ENCODE measurements at regions not wholly inside any gene's neighbourhood (a gene's known extent, or its start where the extent isn't known, plus 50 kb on each side); places are given as distances from the start of the nearest gene placed in this dataset.
"Not testable (repeated sequence)": the region's sequence is repeated elsewhere in the genome, so short reads cannot be mapped to it uniquely, and the experiment has no call there.

- no peak for TF ChIP-seq CTCF (IDR thresholded peaks at IDR 0.05; ENCODE audit: partially characterized antibody, unreplicated experiment)
- Mint-ChIP-seq H3K9me3 (ENCODE audit: unreplicated experiment) (no peaks in the 10 kb centered on the region), H3K36me3 (ENCODE audit: unreplicated experiment) (no peaks in the 10 kb centered on the region), H3K4me1 (ENCODE audit: low read depth, unreplicated experiment) (no peaks in the 10 kb centered on the region), H3K27ac (ENCODE audit: unreplicated experiment) (no peak overlapping the region), H3K27me3 (ENCODE audit: unreplicated experiment) (no peaks in the 10 kb centered on the region), H3K4me3 (ENCODE audit: unreplicated experiment) (no peak overlapping the region)
- no peak for DNase-seq
Measured at GRCh38 chr4:57360681-57361080, 250.5 kb upstream of the IGFBP7 start.

- Mint-ChIP-seq H3K27me3 (ENCODE audit: unreplicated experiment) (no peaks in the 10 kb centered on the region), H3K4me3 (ENCODE audit: unreplicated experiment) (no peak overlapping the region), H3K9me3 (ENCODE audit: unreplicated experiment) (peaks cover under 1% of the 10 kb centered on the region), H3K36me3 (ENCODE audit: unreplicated experiment) (no peaks in the 10 kb centered on the region), H3K4me1 (ENCODE audit: low read depth, unreplicated experiment) (no peaks in the 10 kb centered on the region), H3K27ac (ENCODE audit: unreplicated experiment) (no peak overlapping the region)
- DNase-seq: no peak
- TF ChIP-seq CTCF (IDR thresholded peaks at IDR 0.05; ENCODE audit: partially characterized antibody, unreplicated experiment): no peak
Measured at GRCh38 chr4:57355101-57355665, 245.0 kb upstream of the IGFBP7 start.

GRCh38 chr4:57351731-57352130 is 241.5 kb upstream of the IGFBP7 start:
- H3K4me3 Mint-ChIP-seq (ENCODE audit: unreplicated experiment): no peak overlapping the region
- no peaks in the 10 kb centered on the region for H3K4me1 Mint-ChIP-seq (ENCODE audit: low read depth, unreplicated experiment)
- H3K9me3 Mint-ChIP-seq (ENCODE audit: unreplicated experiment): peaks cover 2% of the 10 kb centered on the region
- TF ChIP-seq CTCF (IDR thresholded peaks at IDR 0.05; ENCODE audit: partially characterized antibody, unreplicated experiment): no peak
- H3K27me3 Mint-ChIP-seq (ENCODE audit: unreplicated experiment): no peaks in the 10 kb centered on the region
- no peaks in the 10 kb centered on the region for H3K36me3 Mint-ChIP-seq (ENCODE audit: unreplicated experiment)
- no peak overlapping the region for H3K27ac Mint-ChIP-seq (ENCODE audit: unreplicated experiment)
- DNase-seq: no peak

GRCh38 chr4:57344296-57344695 is 234.1 kb upstream of the IGFBP7 start:
- TF ChIP-seq CTCF (IDR thresholded peaks at IDR 0.05; ENCODE audit: partially characterized antibody, unreplicated experiment): no peak
- no peaks in the 10 kb centered on the region for H3K4me1 Mint-ChIP-seq (ENCODE audit: low read depth, unreplicated experiment)
- no peaks in the 10 kb centered on the region for H3K9me3 Mint-ChIP-seq (ENCODE audit: unreplicated experiment)
- no peak overlapping the region for H3K27ac Mint-ChIP-seq (ENCODE audit: unreplicated experiment)
- H3K27me3 Mint-ChIP-seq (ENCODE audit: unreplicated experiment): no peaks in the 10 kb centered on the region
- no peaks in the 10 kb centered on the region for H3K36me3 Mint-ChIP-seq (ENCODE audit: unreplicated experiment)
- no peak overlapping the region for H3K4me3 Mint-ChIP-seq (ENCODE audit: unreplicated experiment)
- no peak for DNase-seq

GRCh38 chr4:57342411-57342810 is 232.2 kb upstream of the IGFBP7 start:
- no peak overlapping the region for H3K27ac Mint-ChIP-seq (ENCODE audit: unreplicated experiment)
- H3K9me3 Mint-ChIP-seq (ENCODE audit: unreplicated experiment): no peaks in the 10 kb centered on the region
- TF ChIP-seq CTCF (IDR thresholded peaks at IDR 0.05; ENCODE audit: partially characterized antibody, unreplicated experiment): no peak
- no peak for DNase-seq
- no peaks in the 10 kb centered on the region for H3K27me3 Mint-ChIP-seq (ENCODE audit: unreplicated experiment)
- no peaks in the 10 kb centered on the region for H3K36me3 Mint-ChIP-seq (ENCODE audit: unreplicated experiment)
- H3K4me1 Mint-ChIP-seq (ENCODE audit: low read depth, unreplicated experiment): no peaks in the 10 kb centered on the region
- no peak overlapping the region for H3K4me3 Mint-ChIP-seq (ENCODE audit: unreplicated experiment)

GRCh38 chr4:57338861-57339260 is 228.7 kb upstream of the IGFBP7 start:
- H3K36me3 Mint-ChIP-seq (ENCODE audit: unreplicated experiment); H3K4me1 Mint-ChIP-seq (ENCODE audit: low read depth, unreplicated experiment); H3K9me3 Mint-ChIP-seq (ENCODE audit: unreplicated experiment); H3K27me3 Mint-ChIP-seq (ENCODE audit: unreplicated experiment); H3K27ac Mint-ChIP-seq (ENCODE audit: unreplicated experiment); DNase-seq; H3K4me3 Mint-ChIP-seq (ENCODE audit: unreplicated experiment): not testable (repeated sequence)
